ENCODE measurements at regions not wholly inside any gene's neighbourhood (a gene's known extent, or its start where the extent isn't known, plus 50 kb on each side); places are given as distances from the start of the nearest gene placed in this dataset.

DNA sequence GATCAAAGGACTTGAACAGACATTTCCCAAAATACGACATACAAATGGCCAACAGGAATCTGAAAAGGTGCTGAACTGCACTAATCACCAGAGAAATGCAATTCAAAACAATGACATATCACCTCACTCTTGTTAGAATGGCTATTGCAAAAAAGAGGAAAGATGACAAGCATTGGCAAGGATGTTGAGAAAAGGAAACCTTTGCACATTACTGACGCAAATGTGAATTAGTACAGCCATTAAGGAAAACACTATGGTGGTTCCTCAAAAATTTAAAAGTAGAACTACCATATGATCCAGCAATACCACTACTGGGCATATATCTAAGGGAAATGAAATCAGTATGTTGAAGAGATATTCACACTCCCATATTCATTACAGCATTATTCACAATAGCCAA lies 57.7 kb upstream of the ASPRV1 start:
- no peak for TF ChIP-seq CTCF (IDR thresholded peaks at IDR 0.05)
- peak in 1 of 3 donors; percentile 10 for TF ChIP-seq POLR2A (IDR thresholded peaks at IDR 0.05)
